ENCODE measurements at regions not wholly inside any gene's neighbourhood (a gene's known extent, or its start where the extent isn't known, plus 50 kb on each side); places are given as distances from the start of the nearest gene placed in this dataset.
"Not testable (repeated sequence)": the region's sequence is repeated elsewhere in the genome, so short reads cannot be mapped to it uniquely, and the experiment has no call there.

DNA sequence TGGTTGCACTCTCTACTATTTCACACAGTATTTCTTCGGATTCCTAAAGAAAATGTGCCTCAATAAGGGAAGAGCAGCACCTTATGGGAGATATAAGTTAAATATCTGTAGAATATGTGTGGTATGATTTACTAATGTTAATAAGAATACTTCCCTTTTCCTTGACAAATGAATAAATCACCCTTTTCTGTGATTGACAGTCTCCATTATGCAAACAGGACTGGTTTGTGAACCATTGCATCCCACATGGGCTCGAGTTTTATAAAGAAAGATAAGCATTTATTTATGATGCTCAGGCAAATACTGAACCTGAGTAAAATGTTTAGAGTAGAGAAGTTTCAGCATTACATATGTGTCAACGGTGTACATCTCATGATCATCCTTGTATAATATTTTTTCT is 587.7 kb upstream of the BRINP3 start (continued):
- TF ChIP-seq, protein P1, sequence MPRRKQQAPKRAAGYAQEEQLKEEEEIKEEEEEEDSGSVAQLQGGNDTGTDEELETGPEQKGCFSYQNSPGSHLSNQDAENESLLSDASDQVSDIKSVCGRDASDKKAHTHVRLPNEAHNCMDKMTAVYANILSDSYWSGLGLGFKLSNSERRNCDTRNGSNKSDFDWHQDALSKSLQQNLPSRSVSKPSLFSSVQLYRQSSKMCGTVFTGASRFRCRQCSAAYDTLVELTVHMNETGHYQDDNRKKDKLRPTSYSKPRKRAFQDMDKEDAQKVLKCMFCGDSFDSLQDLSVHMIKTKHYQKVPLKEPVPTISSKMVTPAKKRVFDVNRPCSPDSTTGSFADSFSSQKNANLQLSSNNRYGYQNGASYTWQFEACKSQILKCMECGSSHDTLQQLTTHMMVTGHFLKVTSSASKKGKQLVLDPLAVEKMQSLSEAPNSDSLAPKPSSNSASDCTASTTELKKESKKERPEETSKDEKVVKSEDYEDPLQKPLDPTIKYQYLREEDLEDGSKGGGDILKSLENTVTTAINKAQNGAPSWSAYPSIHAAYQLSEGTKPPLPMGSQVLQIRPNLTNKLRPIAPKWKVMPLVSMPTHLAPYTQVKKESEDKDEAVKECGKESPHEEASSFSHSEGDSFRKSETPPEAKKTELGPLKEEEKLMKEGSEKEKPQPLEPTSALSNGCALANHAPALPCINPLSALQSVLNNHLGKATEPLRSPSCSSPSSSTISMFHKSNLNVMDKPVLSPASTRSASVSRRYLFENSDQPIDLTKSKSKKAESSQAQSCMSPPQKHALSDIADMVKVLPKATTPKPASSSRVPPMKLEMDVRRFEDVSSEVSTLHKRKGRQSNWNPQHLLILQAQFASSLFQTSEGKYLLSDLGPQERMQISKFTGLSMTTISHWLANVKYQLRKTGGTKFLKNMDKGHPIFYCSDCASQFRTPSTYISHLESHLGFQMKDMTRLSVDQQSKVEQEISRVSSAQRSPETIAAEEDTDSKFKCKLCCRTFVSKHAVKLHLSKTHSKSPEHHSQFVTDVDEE (CRISPR knock-in tag; IDR thresholded peaks at IDR 0.05), result no peak
- TF ChIP-seq POU6F1 (CRISPR knock-in tag; IDR thresholded peaks at IDR 0.05; ENCODE audit: borderline replicate concordance, low read depth), result no peak

DNA sequence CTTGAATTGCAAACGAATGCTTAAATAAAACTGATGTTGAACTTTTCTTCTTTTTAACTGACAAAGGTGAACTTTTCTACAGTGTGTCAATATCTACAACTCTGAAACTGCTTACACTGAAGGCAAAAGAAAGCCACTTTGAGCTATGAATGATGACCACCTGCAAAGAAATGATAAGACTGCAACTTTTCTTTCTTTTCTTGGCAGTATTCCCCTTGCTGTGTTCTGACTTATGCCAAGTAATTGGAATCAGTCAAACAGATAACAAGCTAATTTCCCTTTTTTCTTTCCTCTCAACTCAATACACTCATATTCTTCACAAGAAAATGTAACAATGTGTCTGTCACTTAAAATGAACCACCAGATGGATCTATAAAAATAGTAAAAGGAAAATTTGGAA is 588.1 kb upstream of the BRINP3 start:
- no peak for TF ChIP-seq CSDC2 (CRISPR knock-in tag; IDR thresholded peaks at IDR 0.05)
- no peak for TF ChIP-seq ESRRG (CRISPR knock-in tag; IDR thresholded peaks at IDR 0.05)
- no peak for TF ChIP-seq RARB (CRISPR knock-in tag; IDR thresholded peaks at IDR 0.05)
- no peak for TF ChIP-seq ZC3H10 (CRISPR knock-in tag; IDR thresholded peaks at IDR 0.05)
- no peak for TF ChIP-seq ARNTL (CRISPR knock-in tag; IDR thresholded peaks at IDR 0.05; ENCODE audit: borderline replicate concordance, low read depth)
- TF ChIP-seq SNAI2 (CRISPR knock-in tag; IDR thresholded peaks at IDR 0.05), result no peak
- no peak for TF ChIP-seq ZNF70 (CRISPR knock-in tag; IDR thresholded peaks at IDR 0.05)
- TF ChIP-seq GLIS3 (CRISPR knock-in tag; IDR thresholded peaks at IDR 0.05), result no peak
- TF ChIP-seq, protein P2, sequence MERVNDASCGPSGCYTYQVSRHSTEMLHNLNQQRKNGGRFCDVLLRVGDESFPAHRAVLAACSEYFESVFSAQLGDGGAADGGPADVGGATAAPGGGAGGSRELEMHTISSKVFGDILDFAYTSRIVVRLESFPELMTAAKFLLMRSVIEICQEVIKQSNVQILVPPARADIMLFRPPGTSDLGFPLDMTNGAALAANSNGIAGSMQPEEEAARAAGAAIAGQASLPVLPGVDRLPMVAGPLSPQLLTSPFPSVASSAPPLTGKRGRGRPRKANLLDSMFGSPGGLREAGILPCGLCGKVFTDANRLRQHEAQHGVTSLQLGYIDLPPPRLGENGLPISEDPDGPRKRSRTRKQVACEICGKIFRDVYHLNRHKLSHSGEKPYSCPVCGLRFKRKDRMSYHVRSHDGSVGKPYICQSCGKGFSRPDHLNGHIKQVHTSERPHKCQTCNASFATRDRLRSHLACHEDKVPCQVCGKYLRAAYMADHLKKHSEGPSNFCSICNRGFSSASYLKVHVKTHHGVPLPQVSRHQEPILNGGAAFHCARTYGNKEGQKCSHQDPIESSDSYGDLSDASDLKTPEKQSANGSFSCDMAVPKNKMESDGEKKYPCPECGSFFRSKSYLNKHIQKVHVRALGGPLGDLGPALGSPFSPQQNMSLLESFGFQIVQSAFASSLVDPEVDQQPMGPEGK (CRISPR knock-in tag; IDR thresholded peaks at IDR 0.05; ENCODE audit: borderline replicate concordance), result no peak
- TF ChIP-seq OSR1 (CRISPR knock-in tag; IDR thresholded peaks at IDR 0.05), result no peak
- no peak for TF ChIP-seq TCF4 (CRISPR knock-in tag; IDR thresholded peaks at IDR 0.05; ENCODE audit: borderline replicate concordance)
- TF ChIP-seq, protein P3, sequence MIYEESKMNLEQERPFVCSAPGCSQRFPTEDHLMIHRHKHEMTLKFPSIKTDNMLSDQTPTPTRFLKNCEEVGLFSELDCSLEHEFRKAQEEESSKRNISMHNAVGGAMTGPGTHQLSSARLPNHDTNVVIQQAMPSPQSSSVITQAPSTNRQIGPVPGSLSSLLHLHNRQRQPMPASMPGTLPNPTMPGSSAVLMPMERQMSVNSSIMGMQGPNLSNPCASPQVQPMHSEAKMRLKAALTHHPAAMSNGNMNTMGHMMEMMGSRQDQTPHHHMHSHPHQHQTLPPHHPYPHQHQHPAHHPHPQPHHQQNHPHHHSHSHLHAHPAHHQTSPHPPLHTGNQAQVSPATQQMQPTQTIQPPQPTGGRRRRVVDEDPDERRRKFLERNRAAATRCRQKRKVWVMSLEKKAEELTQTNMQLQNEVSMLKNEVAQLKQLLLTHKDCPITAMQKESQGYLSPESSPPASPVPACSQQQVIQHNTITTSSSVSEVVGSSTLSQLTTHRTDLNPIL (CRISPR knock-in tag; IDR thresholded peaks at IDR 0.05; ENCODE audit: low read depth), result no peak
- TF ChIP-seq ISL1 (CRISPR knock-in tag; IDR thresholded peaks at IDR 0.05), result no peak
- TF ChIP-seq, protein P4, sequence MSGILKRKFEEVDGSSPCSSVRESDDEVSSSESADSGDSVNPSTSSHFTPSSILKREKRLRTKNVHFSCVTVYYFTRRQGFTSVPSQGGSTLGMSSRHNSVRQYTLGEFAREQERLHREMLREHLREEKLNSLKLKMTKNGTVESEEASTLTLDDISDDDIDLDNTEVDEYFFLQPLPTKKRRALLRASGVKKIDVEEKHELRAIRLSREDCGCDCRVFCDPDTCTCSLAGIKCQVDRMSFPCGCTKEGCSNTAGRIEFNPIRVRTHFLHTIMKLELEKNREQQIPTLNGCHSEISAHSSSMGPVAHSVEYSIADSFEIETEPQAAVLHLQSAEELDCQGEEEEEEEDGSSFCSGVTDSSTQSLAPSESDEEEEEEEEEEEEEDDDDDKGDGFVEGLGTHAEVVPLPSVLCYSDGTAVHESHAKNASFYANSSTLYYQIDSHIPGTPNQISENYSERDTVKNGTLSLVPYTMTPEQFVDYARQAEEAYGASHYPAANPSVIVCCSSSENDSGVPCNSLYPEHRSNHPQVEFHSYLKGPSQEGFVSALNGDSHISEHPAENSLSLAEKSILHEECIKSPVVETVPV (CRISPR knock-in tag; IDR thresholded peaks at IDR 0.05), result no peak
- TF ChIP-seq TOX (CRISPR knock-in tag; IDR thresholded peaks at IDR 0.05; ENCODE audit: borderline replicate concordance), result no peak
- no peak for TF ChIP-seq ZFP3 (CRISPR knock-in tag; IDR thresholded peaks at IDR 0.05)
- ATAC-seq, result no peak

DNA sequence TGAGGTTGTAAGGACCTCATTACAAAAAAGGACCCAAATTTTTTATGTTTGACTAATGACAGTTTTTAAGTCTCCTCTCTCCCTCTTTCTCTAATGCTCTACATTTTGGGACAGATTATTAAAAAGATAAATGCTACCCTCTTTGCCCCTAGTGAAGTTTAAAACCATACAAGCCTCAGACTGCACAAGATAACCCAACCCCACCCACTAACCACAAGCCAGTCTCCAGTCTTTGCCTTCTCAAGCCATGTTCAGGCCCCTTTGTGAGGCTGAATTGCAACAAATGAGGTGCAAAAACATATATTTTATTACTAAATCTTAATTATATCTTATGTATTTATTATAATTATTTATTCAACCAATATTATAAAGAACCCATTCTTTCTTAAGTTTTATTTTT is 597.2 kb upstream of the BRINP3 start:
- TF ChIP-seq GLIS3 (CRISPR knock-in tag; IDR thresholded peaks at IDR 0.05), result no peak

DNA sequence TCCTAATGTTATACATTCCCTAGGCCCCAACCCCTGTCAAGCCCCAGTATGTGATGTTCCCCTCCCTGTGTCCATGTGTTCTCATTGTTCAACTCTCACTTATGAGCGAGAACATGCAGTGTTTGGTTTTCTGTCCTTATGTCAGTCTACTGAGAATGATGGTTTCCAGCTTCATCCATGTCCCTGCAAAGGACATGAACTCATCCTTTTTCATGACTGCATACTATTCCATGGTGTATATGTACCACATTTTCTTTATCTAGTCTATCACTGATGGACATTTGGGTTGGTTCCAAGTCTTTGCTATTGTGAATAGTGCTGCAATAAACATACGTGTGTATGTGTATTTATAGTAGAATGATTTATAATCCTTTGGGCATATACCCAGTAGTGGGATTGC is 605.4 kb upstream of the BRINP3 start:
- not testable (repeated sequence) for ATAC-seq
- TF ChIP-seq ZNF8 (CRISPR knock-in tag; IDR thresholded peaks at IDR 0.05), result 0 out of 2 replicates have a peak, but pooled peaks have one; percentile 54

More for the DNA sequence above, 597.2 kb upstream of the BRINP3 start:
- no peak for ATAC-seq

DNA sequence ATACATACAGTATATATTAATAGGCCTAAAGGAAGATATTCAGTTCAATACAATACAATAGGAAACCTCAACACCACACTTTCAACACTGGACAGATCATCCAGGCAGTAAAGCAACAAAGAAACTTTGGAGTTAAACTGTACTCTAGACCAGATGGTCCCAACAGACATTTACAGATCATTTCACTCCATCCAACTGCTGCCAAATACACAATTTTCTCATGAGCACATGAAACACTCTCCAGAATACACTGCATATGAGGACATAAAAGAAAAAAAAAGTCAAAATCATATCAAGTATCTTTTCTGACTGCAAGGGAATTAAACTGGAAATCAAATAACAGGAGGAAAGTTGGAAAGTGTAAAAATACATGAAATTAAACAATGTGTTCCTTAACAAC is 607.5 kb upstream of the BRINP3 start:
- TF ChIP-seq TCF4 (CRISPR knock-in tag; IDR thresholded peaks at IDR 0.05; ENCODE audit: borderline replicate concordance) (no peak), ESRRG (CRISPR knock-in tag; IDR thresholded peaks at IDR 0.05) (no peak), CSDC2 (CRISPR knock-in tag; IDR thresholded peaks at IDR 0.05) (no peak), ZNF70 (CRISPR knock-in tag; IDR thresholded peaks at IDR 0.05) (no peak), ZNF565 (CRISPR knock-in tag; conservative IDR thresholded peaks at IDR 0.05; ENCODE audit: low read depth) (no peak), ZFP3 (CRISPR knock-in tag; IDR thresholded peaks at IDR 0.05) (no peak), TOX (CRISPR knock-in tag; IDR thresholded peaks at IDR 0.05; ENCODE audit: borderline replicate concordance) (no peak)
- TF ChIP-seq, protein P4 (CRISPR knock-in tag; IDR thresholded peaks at IDR 0.05), result no peak
- TF ChIP-seq, protein P3 (CRISPR knock-in tag; IDR thresholded peaks at IDR 0.05; ENCODE audit: low read depth), result no peak
- no peak for ATAC-seq

Measured in SK-N-SH treated with all-trans-retinoic acid at 6 μM for 48 hours (cell line).